ENCODE measurements at regions not wholly inside any gene's neighbourhood (a gene's known extent, or its start where the extent isn't known, plus 50 kb on each side); places are given as distances from the start of the nearest gene placed in this dataset.

DNA sequence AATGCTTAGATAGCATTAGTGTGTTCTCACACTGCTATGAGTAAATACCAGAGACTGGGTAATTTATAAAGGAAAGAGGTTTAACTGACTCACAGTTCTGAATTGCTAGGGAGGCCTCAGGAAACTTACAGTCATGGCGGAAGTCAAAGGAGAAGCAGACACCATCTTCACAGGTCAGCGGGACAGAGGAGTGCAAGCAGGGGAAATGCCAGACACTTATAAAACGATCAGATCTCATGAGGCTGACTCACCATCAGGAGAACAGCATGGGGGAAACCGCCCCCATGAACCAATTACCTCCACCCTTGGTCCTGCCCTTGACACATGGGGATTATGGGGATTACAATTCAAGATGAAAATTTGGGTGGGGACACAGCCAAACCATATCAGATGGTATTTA lies 381.5 kb upstream of the DPPA4 start:
- ATAC-seq (no peak), DNase-seq (ENCODE audit: extremely low read depth in 1 of 4, low spot score in 3 of 4) (no peak), FAIRE-seq (no peak)
- H3K9ac ChIP-seq (ENCODE audit: insufficient read depth in 1 of 2, low read depth in 2 of 2, low read length in 2 of 2): no peak overlapping the region
- H3K4me1 ChIP-seq (replicated peaks in 1 of 2; ENCODE audit: control insufficient read depth in 2 of 2, insufficient read depth in 2 of 2, low read length in 2 of 2): no peaks in the 10 kb centered on the region
- ChIA-PET POLR2A (no interaction called here), CTCF (ENCODE audit: low intra/inter-chr PET ratio) (no interaction called here)
- H3K27me3 ChIP-seq (ENCODE audit: control insufficient read depth in 2 of 2, insufficient read depth in 2 of 2, low read length in 2 of 2): no peaks in the 10 kb centered on the region
- no peak for TF ChIP-seq ZEB2 (IDR thresholded peaks at IDR 0.05)
- no peak for TF ChIP-seq ZNF444 (CRISPR knock-in tag; IDR thresholded peaks at IDR 0.05)
- TF ChIP-seq TCF15 (CRISPR knock-in tag; IDR thresholded peaks at IDR 0.05): no peak
- no peak for TF ChIP-seq COPS2 (conservative IDR thresholded peaks at IDR 0.05)
- no peak for TF ChIP-seq ZNF592 (IDR thresholded peaks at IDR 0.05)
- TF ChIP-seq BRCA1 (IDR thresholded peaks at IDR 0.05): no peak
- no peak for TF ChIP-seq BRCA1 (CRISPR knock-in tag; IDR thresholded peaks at IDR 0.05)
- WGBS (ENCODE audit: insufficient coverage, low coverage, missing lambda C conversion rate): 0% methylated on average over 4 of the region's 4 CpGs
- H3K27ac ChIP-seq (ENCODE audit: extremely low read depth, low read depth, low read length): no peak overlapping the region
- no peaks in the 10 kb centered on the region for H3K79me2 ChIP-seq (ENCODE audit: control insufficient read depth, insufficient read depth, low read length)
- no peak overlapping the region for H3K4me2 ChIP-seq (ENCODE audit: insufficient read depth, low read length)
- intact Hi-C loops (cut with micrococcal nuclease): no loop called here
- H2AFZ ChIP-seq (ENCODE audit: low read depth, low read length): no peak overlapping the region
- H4K20me1 ChIP-seq (replicated peaks; ENCODE audit: control insufficient read depth, insufficient read depth, low read length): no peaks in the 10 kb centered on the region
- H3K4me3 ChIP-seq: no peak overlapping the region
- H3K9me3 ChIP-seq (replicated peaks; ENCODE audit: control insufficient read depth, insufficient read depth, low read depth, low read length): no peaks in the 10 kb centered on the region
- no TSS peak for BruUV-seq (replicated peaks)
- in situ Hi-C loops (cut with MboI): no loop called here
- H3K36me3 ChIP-seq (ENCODE audit: control insufficient read depth, insufficient read depth, low read length): no peaks in the 10 kb centered on the region
- no peaks in the 10 kb centered on the region for H3K9me1 ChIP-seq (ENCODE audit: control insufficient read depth, insufficient read depth, low read length)

Measured in K562 (cell line).